ENCODE measurements at regions not wholly inside any gene's neighbourhood (a gene's known extent, or its start where the extent isn't known, plus 50 kb on each side); places are given as distances from the start of the nearest gene placed in this dataset.

DNA sequence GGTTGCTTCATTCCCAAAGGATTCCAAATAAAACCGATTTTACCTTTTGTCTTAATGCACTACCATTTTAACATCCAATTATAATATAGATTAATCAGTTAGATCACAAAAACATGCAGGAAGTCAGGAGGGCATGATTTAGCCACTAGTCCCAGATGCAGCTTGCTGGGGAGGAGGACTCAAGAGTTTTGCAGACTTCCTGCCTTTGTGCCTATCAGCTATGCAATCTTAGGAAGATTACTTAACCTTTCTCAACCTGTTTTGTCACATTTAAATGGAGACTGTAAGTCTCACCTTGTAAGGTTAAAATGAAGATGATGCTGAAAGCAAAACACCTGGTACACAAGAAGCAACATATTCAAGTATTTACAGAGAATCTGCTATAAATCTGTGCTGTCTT is 242.4 kb upstream of the GOLIM4 start:
- TF ChIP-seq ZFX (IDR thresholded peaks at IDR 0.05) = no peak
- TF ChIP-seq, protein P1, sequence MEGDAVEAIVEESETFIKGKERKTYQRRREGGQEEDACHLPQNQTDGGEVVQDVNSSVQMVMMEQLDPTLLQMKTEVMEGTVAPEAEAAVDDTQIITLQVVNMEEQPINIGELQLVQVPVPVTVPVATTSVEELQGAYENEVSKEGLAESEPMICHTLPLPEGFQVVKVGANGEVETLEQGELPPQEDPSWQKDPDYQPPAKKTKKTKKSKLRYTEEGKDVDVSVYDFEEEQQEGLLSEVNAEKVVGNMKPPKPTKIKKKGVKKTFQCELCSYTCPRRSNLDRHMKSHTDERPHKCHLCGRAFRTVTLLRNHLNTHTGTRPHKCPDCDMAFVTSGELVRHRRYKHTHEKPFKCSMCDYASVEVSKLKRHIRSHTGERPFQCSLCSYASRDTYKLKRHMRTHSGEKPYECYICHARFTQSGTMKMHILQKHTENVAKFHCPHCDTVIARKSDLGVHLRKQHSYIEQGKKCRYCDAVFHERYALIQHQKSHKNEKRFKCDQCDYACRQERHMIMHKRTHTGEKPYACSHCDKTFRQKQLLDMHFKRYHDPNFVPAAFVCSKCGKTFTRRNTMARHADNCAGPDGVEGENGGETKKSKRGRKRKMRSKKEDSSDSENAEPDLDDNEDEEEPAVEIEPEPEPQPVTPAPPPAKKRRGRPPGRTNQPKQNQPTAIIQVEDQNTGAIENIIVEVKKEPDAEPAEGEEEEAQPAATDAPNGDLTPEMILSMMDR (conservative IDR thresholded peaks at IDR 0.05) = no peak
- H3K27ac ChIP-seq = no peak overlapping the region

GRCh38 chr3:168336276-168336675 is 240.6 kb upstream of the GOLIM4 start:
- no peak overlapping the region for H3K27ac ChIP-seq
- TF ChIP-seq, protein P1 (conservative IDR thresholded peaks at IDR 0.05) = no peak
- no peak for TF ChIP-seq ZFX (IDR thresholded peaks at IDR 0.05)

DNA sequence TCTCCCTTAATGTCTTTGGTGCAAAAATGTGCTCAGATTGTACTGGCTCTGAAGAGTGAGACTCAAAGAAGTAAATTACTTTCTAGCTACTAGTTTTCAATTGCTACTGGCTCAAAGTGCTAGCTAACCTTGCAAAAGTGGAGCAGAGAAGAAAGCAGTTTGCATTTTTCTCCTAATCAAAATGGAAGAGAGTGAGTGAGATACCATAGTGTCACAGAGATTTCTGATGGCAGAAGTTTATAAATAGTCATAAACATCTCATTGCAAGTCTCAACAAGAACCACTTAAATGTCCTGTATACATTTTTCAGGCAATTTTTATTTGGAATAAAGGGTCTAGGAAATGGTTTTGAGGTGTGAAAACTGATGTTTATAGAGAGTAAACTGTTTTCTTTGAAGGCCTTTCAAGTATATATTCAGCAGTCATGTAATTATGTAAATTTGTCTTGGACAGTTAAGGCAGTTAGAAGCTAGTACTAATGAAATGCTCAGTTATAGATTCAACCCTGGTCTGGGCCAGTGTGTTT is 237.7 kb upstream of the GOLIM4 start:
- no peak for TF ChIP-seq ZFX (IDR thresholded peaks at IDR 0.05)
- TF ChIP-seq, protein P1 (conservative IDR thresholded peaks at IDR 0.05) = no peak

GRCh38 chr3:168331756-168332155 is 236.0 kb upstream of the GOLIM4 start:
- no peak overlapping the region for H3K27ac ChIP-seq
- TF ChIP-seq ZFX (IDR thresholded peaks at IDR 0.05) = no peak
- TF ChIP-seq, protein P1 (conservative IDR thresholded peaks at IDR 0.05) = no peak

More for the DNA sequence above, 237.7 kb upstream of the GOLIM4 start:
- no peak overlapping the region for H3K27ac ChIP-seq

DNA sequence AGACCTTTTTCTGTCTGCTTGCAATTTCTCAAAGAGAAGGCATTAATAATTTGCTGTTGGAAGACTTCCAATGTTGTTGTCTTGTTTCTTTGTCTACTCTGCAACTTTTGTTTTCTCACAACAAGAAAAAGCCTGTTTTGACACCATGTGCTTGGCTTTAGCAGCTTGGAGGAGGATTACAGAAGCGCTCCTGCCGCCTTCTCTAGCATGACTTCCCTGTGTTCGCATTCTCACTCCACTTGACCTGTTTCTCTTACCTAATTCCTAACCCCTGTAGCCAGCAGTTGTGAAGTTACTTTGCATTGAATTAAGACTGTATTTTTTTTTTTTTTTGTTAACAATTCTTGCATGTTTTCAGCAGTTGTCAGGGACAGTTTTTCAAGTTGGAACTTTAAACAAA is 235.3 kb upstream of the GOLIM4 start:
- TF ChIP-seq, protein P1 (conservative IDR thresholded peaks at IDR 0.05) = no peak
- no peak for TF ChIP-seq ZFX (IDR thresholded peaks at IDR 0.05)
- H3K27ac ChIP-seq = no peak overlapping the region

DNA sequence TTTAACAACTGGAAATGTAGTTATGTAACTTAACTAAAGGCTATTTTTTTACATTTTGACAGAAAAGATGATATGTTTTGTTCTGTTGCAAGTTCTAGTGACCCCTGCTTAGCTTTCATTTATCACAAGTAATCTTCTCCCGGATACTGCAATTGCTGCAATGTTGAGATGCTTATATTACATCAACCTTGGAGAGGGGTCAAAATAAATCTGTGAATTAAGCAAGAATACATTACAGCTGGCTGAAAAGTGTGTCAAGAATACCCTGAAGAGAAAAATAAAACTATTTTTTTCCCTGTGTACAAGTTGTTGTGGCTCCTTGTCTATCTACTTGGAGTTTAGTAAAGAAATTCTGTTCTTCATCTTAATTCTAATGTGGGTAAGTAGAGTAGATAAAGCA is 232.1 kb upstream of the GOLIM4 start:
- TF ChIP-seq, protein P1 (conservative IDR thresholded peaks at IDR 0.05) = no peak
- TF ChIP-seq ZFX (IDR thresholded peaks at IDR 0.05) = no peak
- H3K27ac ChIP-seq = no peak overlapping the region

GRCh38 chr3:168325684-168326083 is 230.0 kb upstream of the GOLIM4 start:
- TF ChIP-seq, protein P1 (conservative IDR thresholded peaks at IDR 0.05) = no peak
- TF ChIP-seq ZFX (IDR thresholded peaks at IDR 0.05) = no peak

More at GRCh38 chr3:168325684-168326083, 230.0 kb upstream of the GOLIM4 start:
- H3K27ac ChIP-seq = no peak overlapping the region
